ENCODE measurements at regions not wholly inside any gene's neighbourhood (a gene's known extent, or its start where the extent isn't known, plus 50 kb on each side); places are given as distances from the start of the nearest gene placed in this dataset.
"Not testable (repeated sequence)": the region's sequence is repeated elsewhere in the genome, so short reads cannot be mapped to it uniquely, and the experiment has no call there.

GRCh38 chr7:81110673-81111072, 191.8 kb upstream of the SEMA3C start:
- no peak for DNase-seq

- no peak for DNase-seq
Observed at GRCh38 chr7:81098213-81098612, 179.4 kb upstream of the SEMA3C start.

- DNase-seq: no peak
Observed at GRCh38 chr7:81094952-81095351, 176.1 kb upstream of the SEMA3C start.

GRCh38 chr7:81081616-81082015, 162.8 kb upstream of the SEMA3C start:
- no peak for DNase-seq

- DNase-seq: no peak
Observed at GRCh38 chr7:81080553-81080952, 161.7 kb upstream of the SEMA3C start.

- DNase-seq: no peak
Observed at GRCh38 chr7:81079746-81080145, 160.9 kb upstream of the SEMA3C start.

GRCh38 chr7:81075150-81075549, 156.3 kb upstream of the SEMA3C start:
- no peak for DNase-seq

DNA sequence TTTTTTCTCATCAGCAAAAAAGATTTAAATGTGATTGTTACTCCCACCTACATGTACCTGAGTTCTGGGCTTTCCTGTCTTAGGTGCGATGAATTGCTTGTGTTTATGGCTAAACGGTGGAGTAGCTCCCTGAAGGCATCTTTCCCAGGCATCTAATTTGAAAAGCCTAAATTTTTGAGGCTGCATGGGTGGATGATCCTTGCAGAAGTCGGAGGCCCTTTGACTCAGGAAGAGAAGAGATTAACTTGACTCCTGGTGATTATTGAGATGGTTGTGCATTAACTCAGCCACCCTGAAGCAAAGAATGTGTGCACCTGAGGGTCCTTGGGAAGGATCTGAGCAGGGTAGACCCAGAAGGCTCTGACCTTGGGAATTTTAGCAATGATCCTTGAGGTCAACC, 155.6 kb upstream of the SEMA3C start:
- DNase-seq: no peak

GRCh38 chr7:81073931-81074251, 155.0 kb upstream of the SEMA3C start:
- DNase-seq: no peak

- DNase-seq: no peak
Observed at GRCh38 chr7:81070956-81071355, 152.1 kb upstream of the SEMA3C start.

GRCh38 chr7:81066797-81067196, 147.9 kb upstream of the SEMA3C start:
- DNase-seq: no peak

DNA sequence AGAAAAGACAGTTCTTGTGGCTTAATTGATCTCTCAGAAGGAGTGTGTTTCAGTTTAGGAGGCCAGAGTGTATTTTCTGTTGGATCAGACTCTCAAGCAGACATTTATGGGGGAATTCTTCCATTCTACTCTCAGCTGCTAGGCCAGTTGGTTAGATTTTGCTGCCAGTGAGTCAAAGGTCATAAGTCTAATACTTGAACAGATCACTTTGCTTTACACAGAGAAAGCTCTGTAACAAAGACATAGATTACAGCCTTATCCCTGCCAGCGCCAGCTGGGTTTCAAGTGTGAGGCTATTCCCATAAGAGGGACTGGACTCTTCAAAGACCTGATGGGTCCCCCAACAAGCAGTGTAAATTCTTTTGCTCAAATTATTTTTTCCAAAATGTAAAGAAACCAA, 145.6 kb upstream of the SEMA3C start:
- no peak for DNase-seq

GRCh38 chr7:81062755-81063154, 143.9 kb upstream of the SEMA3C start:
- DNase-seq: no peak

- DNase-seq: not testable (repeated sequence)
Observed at GRCh38 chr7:81057469-81057868, 138.6 kb upstream of the SEMA3C start.

GRCh38 chr7:81053623-81054022, 134.8 kb upstream of the SEMA3C start:
- no peak for DNase-seq

- no peak for DNase-seq
Observed at GRCh38 chr7:81051811-81052413, 133.1 kb upstream of the SEMA3C start.

GRCh38 chr7:81045491-81046030, 126.7 kb upstream of the SEMA3C start:
- DNase-seq: no peak

GRCh38 chr7:81042646-81043045, 123.8 kb upstream of the SEMA3C start:
- not testable (repeated sequence) for DNase-seq

- DNase-seq: no peak
Observed at GRCh38 chr7:81040496-81040895, 121.6 kb upstream of the SEMA3C start.

DNA sequence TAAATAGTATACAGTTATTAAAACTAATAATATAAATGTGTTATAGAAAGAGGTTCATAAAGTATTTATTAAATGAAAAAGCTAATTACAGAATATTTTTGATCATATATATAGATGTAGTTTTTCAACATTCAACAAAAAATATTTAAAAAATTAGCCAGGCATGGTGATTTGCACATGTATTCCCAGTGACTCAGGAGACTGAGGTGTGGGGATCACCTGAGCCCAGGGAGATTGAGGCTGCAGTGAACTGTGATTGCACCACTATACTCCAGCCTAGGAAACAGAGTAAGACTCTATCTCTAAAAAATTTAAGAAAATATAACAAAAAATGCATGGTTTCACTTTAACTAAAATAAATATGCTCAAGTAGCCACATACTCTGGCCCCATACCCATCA, 118.0 kb upstream of the SEMA3C start:
- no peak for DNase-seq

- no peak for DNase-seq
Observed at GRCh38 chr7:81036057-81036456, 117.2 kb upstream of the SEMA3C start.

DNA sequence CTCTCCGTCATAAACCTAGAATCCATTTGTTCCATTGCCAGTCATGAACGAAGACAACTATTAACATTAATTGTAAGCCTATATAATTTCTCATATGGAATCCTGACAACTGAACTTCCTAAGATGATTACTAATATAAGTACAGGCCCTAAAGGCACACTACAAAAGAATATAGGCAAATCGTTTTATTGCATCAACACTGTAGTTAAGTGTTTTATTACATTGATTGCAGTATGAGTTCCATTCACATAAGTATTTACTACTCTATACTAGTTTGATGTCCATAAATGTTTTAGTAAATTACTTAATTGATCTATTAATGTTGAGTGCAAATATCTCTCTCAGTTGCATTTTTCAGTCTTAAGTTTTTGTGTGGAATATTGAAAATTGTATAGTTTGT, 113.1 kb upstream of the SEMA3C start:
- DNase-seq: no peak

- no peak for DNase-seq
Observed at GRCh38 chr7:81031243-81031642, 112.4 kb upstream of the SEMA3C start.

DNA sequence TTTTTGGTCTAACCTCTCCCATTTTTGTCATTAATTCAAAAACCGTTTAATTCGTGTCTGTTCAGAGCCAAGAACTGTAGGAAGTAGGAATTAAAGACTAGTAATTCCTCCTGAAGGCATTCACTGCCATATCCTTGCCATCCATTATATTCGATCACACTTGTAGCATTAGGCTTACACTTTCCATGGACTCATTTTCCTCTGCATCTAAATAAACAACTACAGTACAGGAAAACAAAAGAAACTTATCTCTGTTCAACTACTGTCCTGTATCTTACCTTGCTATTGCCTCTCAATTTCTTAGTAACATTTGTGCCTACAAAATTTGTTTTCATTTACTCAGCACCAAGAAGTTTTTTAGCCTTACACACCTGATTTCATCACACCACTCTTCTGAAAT, 111.6 kb upstream of the SEMA3C start:
- DNase-seq: no peak

GRCh38 chr7:81029511-81029910, 110.7 kb upstream of the SEMA3C start:
- no peak for DNase-seq

GRCh38 chr7:81025360-81025759, 106.5 kb upstream of the SEMA3C start:
- DNase-seq: no peak

Data from stimulated activated CD8-positive, alpha-beta memory T cell treated with anti-CD3 and anti-CD28 coated beads, Interleukin-4, amount 100 ng/mL, for 48 hours (primary cell).